ENCODE measurements at regions not wholly inside any gene's neighbourhood (a gene's known extent, or its start where the extent isn't known, plus 50 kb on each side); places are given as distances from the start of the nearest gene placed in this dataset.

DNA sequence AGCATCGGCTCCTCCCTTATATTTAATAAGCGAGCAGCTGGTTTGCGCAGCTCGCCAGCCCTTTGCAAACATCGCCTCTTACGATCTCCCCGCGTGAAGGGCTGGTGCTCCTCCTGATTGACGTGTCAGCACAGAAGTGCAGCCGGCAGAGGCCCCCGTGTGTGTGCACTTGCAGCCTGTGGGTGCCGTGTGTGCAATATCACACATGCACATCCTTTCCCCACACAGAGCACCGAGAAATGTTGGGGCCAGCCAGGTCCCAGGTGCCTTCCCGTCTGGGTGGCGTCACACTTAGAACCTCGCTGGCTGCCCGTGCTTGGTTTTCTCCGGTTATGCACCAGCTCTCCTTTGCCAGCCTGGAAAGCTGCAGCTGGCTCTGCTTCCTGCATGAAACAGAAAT is 126.6 kb upstream of the AJAP1 start:
- H3K9ac ChIP-seq (ENCODE audit: low read depth, low read length): no peak overlapping the region
- H3K4me3 ChIP-seq (ENCODE audit: low read length): no peak overlapping the region
- 92% methylated on average over 18 of the region's 18 CpGs for WGBS
- H3K4me1 ChIP-seq (ENCODE audit: insufficient read depth, low read length): no peaks in the 10 kb centered on the region; the same call in 1 of the 2 replicates
- H3K36me3 ChIP-seq (ENCODE audit: insufficient read depth, low read length): no peaks in the 10 kb centered on the region
- no peaks in the 10 kb centered on the region for H3K27me3 ChIP-seq (ENCODE audit: insufficient read depth, low read length)
- 0 out of 2 replicates have a peak, but pooled peaks cover 1% of the 10 kb centered on the region for H3K9me3 ChIP-seq (ENCODE audit: insufficient read depth, low read depth, low read length)
- H3K27ac ChIP-seq (ENCODE audit: low read depth, low read length): no peak overlapping the region

DNA sequence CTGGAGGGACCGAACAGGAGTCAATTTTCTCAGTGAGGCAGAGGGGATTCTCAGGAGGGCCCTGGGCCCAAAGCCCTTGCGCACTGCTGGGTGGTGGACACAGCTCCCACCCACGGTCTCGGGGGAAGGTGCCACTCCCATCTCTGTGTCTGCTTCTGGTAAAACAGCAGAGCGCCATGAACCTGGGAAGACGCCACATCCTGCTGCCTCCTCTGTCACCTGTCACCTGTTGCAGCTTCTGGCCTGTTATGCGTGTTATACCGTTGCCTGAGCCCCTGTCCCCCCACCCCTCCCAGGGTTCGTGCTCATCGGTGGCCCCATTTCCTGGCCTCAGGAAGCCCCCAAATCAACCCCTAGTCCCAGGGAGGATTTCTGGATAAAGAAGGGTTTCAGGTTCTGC is 125.8 kb upstream of the AJAP1 start:
- Histone ChIP-seq H3K9me3 (ENCODE audit: insufficient read depth, low read depth, low read length) (0 out of 2 replicates have a peak, but pooled peaks cover 8% of the 10 kb centered on the region), H3K9ac (ENCODE audit: low read depth, low read length) (no peak overlapping the region), H3K4me3 (ENCODE audit: low read length) (no peak overlapping the region), H3K4me1 (ENCODE audit: insufficient read depth, low read length) (no peaks in the 10 kb centered on the region; the same call in 1 of the 2 replicates), H3K36me3 (ENCODE audit: insufficient read depth, low read length) (no peaks in the 10 kb centered on the region), H3K27ac (ENCODE audit: low read depth, low read length) (no peak overlapping the region), H3K27me3 (ENCODE audit: insufficient read depth, low read length) (no peaks in the 10 kb centered on the region)
- WGBS: 92% methylated on average over 10 of the region's 10 CpGs

DNA sequence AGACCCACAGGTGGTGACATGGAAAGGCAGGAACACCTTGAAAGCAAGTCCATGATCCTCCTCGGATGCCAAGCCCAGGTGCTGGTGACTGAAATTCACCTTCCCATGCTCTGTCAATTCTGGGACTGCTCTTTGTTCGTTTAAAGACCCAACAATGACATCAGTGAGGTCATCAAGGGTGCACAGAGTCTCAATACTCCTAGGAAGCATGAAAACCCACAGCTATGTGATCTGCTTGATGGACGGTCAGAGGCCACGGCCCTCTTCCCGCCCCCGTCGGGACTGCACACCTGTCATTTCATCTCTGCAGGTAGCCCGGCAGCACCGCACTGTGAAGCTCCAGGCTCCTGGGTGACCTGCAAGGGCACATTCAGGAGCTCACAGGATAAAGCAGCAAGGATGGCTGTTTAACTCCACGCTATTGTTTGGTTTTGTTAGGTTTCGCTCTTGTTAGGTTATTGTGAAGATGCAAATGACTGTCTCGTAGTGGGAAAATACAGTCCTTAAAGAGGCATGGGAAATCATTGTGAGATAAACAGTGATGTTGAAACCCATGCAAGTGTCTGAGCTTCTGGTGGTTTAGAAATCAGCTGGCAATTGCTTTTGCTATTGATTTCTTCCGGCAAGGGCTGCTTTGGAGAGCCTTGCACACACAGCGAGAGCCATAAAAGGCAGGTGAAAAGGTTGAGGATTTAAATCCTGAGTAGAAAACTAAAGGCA is 124.8 kb upstream of the AJAP1 start:
- H3K9ac ChIP-seq (ENCODE audit: low read depth, low read length): no peak overlapping the region
- 81% methylated on average over 14 of the region's 14 CpGs for WGBS
- no peaks in the 10 kb centered on the region for H3K27me3 ChIP-seq (ENCODE audit: insufficient read depth, low read length)
- H3K9me3 ChIP-seq (ENCODE audit: insufficient read depth, low read depth, low read length): 0 out of 2 replicates have a peak, but pooled peaks cover 8% of the 10 kb centered on the region
- no peak overlapping the region for H3K27ac ChIP-seq (ENCODE audit: low read depth, low read length)
- no peaks in the 10 kb centered on the region; the same call in 1 of the 2 replicates for H3K4me1 ChIP-seq (ENCODE audit: insufficient read depth, low read length)
- H3K36me3 ChIP-seq (ENCODE audit: insufficient read depth, low read length): no peaks in the 10 kb centered on the region
- H3K4me3 ChIP-seq (ENCODE audit: low read length): no peak overlapping the region

DNA sequence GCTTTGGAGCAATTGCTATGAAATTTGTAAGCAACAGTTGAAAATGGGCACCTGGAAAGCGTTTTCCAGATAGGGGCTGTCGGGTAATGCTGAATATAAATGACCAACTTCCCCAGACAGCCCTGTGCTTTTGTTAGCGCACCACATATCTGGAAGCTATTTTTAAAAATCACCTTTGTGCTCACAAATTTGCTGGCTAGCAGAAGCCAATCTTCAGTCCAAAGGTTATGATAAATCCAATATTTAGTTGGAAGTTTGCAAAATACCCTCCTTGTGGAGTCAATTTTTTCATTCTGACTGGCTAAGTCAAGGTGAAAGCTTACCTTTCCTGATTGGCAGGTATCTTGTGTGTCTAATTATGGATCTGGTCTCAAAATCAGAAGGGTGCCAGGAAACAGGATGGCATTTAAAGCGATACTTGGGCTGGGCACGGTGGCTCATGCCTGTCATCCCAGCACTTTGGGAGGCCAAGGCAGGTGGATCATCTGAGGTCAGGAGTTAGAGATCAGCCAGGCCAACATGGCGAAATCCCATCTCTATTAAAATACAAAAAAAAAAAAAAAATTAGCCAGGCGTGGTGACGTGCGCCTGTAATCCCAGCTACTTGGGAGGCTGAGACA is 124.1 kb upstream of the AJAP1 start:
- no peak overlapping the region for H3K4me3 ChIP-seq (ENCODE audit: low read length)
- 0 out of 2 replicates have a peak, but pooled peaks cover 8% of the 10 kb centered on the region for H3K9me3 ChIP-seq (ENCODE audit: insufficient read depth, low read depth, low read length)
- no peaks in the 10 kb centered on the region for H3K36me3 ChIP-seq (ENCODE audit: insufficient read depth, low read length)
- H3K9ac ChIP-seq (ENCODE audit: low read depth, low read length): no peak overlapping the region
- H3K4me1 ChIP-seq (ENCODE audit: insufficient read depth, low read length): no peaks in the 10 kb centered on the region; the same call in 1 of the 2 replicates
- no peaks in the 10 kb centered on the region for H3K27me3 ChIP-seq (ENCODE audit: insufficient read depth, low read length)
- WGBS: 96% methylated on average over 9 of the region's 9 CpGs
- no peak overlapping the region for H3K27ac ChIP-seq (ENCODE audit: low read depth, low read length)

DNA sequence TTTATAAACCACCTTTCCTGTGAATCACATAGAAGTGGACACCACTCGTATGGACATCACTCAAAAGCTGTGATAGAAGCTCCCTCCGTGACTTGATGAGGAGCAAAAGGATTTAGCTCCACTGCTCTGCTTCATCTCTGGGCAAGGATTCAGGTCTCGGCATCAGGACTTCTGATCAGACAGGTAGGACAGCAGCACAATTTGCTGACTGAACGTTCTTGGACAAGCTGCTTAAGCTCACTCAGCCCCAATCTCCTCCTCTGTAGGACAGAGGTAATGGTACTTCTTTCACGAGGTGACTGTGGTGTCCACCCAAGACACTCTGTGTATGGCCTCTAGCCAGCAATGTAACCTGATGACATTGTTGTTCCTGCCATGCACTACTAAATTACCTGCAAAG is 122.6 kb upstream of the AJAP1 start:
- H3K4me1 ChIP-seq (ENCODE audit: insufficient read depth, low read length): no peaks in the 10 kb centered on the region; the same call in 1 of the 2 replicates
- H3K36me3 ChIP-seq (ENCODE audit: insufficient read depth, low read length): no peaks in the 10 kb centered on the region
- H3K27ac ChIP-seq (ENCODE audit: low read depth, low read length): no peak overlapping the region
- H3K9me3 ChIP-seq (ENCODE audit: insufficient read depth, low read depth, low read length): peaks cover 13% of the 10 kb centered on the region
- WGBS: 94% methylated on average over 5 of the region's 5 CpGs
- H3K9ac ChIP-seq (ENCODE audit: low read depth, low read length): no peak overlapping the region
- no peak overlapping the region for H3K4me3 ChIP-seq (ENCODE audit: low read length)
- H3K27me3 ChIP-seq (ENCODE audit: insufficient read depth, low read length): no peaks in the 10 kb centered on the region

DNA sequence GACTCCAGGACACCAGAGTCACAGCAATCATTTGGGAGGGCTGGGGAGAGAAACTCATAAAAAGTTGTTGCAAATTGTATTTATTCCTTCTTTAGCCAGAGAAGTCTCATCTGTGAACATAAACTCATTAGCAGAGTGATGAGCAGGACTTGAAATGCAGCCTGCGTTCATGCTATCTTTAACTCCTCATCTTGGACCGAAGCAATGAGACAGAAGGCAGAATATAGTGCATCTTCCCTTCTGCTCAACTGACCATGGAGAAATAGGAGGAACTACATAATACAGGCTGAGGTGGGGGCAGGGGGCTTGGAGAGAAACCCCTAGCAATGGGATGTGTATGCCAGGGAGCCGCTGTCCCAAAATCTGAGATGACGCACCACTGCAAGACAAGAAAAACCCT is 121.8 kb upstream of the AJAP1 start:
- H3K27ac ChIP-seq (ENCODE audit: low read depth, low read length): no peak overlapping the region
- 100% methylated on average over 4 of the region's 4 CpGs for WGBS
- H3K9ac ChIP-seq (ENCODE audit: low read depth, low read length): no peak overlapping the region

DNA sequence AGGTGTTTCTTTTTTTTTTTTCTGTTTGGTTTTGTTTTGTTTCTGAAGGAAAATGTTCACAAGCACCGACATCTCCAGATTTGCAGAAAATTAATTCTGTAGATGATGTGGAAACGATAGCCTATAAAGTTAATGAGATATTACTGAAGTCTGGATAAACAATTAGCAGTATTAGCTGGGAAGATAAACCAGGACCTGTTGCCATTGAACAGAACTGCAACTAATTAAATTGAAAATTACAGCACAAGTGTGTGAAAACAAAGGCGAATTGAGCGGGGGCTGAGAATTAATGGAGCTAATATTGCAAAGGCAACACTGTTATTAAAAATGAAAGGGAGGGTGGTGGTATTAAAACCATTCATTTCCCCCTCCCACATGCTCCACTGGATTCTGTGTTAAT is 107.5 kb upstream of the AJAP1 start:
- Histone ChIP-seq H3K9me3 (ENCODE audit: insufficient read depth, low read depth, low read length) (0 out of 2 replicates have a peak, but pooled peaks cover 7% of the 10 kb centered on the region), H3K27me3 (ENCODE audit: insufficient read depth, low read length) (no peaks in the 10 kb centered on the region), H3K36me3 (ENCODE audit: insufficient read depth, low read length) (no peaks in the 10 kb centered on the region), H3K4me1 (ENCODE audit: insufficient read depth, low read length) (no peaks in the 10 kb centered on the region), H3K27ac (ENCODE audit: low read depth, low read length) (no peak overlapping the region), H3K9ac (ENCODE audit: low read depth, low read length) (no peak overlapping the region), H3K4me3 (ENCODE audit: low read length) (no peak overlapping the region)
- 95% methylated on average over 4 of the region's 4 CpGs for WGBS

More for the DNA sequence above, 121.8 kb upstream of the AJAP1 start:
- no peaks in the 10 kb centered on the region for H3K27me3 ChIP-seq (ENCODE audit: insufficient read depth, low read length)
- H3K36me3 ChIP-seq (ENCODE audit: insufficient read depth, low read length): no peaks in the 10 kb centered on the region
- H3K9me3 ChIP-seq (ENCODE audit: insufficient read depth, low read depth, low read length): peaks cover 17% of the 10 kb centered on the region
- no peaks in the 10 kb centered on the region; the same call in 1 of the 2 replicates for H3K4me1 ChIP-seq (ENCODE audit: insufficient read depth, low read length)
- no peak overlapping the region for H3K4me3 ChIP-seq (ENCODE audit: low read length)

DNA sequence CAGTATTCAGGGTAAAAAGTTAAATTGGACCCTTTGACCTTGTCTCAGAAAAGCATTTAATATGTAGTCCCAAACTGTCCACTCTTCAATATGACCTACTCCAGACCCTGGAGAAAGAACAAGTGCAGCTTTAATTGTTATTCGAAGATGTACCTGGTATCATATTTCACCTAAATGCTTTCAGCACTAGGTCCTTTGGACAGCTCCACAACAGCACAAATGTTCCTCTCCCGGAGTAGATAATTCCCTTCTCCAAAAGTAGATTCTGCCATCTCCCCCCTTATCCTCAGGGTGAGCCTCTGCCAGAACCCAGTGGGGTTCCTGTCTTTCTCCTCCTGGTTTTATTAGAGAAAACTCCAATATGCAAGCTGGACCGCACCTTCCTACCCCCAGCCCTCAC is 104.5 kb upstream of the AJAP1 start:
- no peaks in the 10 kb centered on the region for H3K27me3 ChIP-seq (ENCODE audit: insufficient read depth, low read length)
- no peak overlapping the region for H3K9ac ChIP-seq (ENCODE audit: low read depth, low read length)
- H3K36me3 ChIP-seq (ENCODE audit: insufficient read depth, low read length): no peaks in the 10 kb centered on the region
- H3K27ac ChIP-seq (ENCODE audit: low read depth, low read length): no peak overlapping the region
- no peak overlapping the region for H3K4me3 ChIP-seq (ENCODE audit: low read length)
- no peaks in the 10 kb centered on the region for H3K9me3 ChIP-seq (ENCODE audit: insufficient read depth, low read depth, low read length)
- no peaks in the 10 kb centered on the region for H3K4me1 ChIP-seq (ENCODE audit: insufficient read depth, low read length)
- 63% methylated on average over 3 of the region's 3 CpGs for WGBS

DNA sequence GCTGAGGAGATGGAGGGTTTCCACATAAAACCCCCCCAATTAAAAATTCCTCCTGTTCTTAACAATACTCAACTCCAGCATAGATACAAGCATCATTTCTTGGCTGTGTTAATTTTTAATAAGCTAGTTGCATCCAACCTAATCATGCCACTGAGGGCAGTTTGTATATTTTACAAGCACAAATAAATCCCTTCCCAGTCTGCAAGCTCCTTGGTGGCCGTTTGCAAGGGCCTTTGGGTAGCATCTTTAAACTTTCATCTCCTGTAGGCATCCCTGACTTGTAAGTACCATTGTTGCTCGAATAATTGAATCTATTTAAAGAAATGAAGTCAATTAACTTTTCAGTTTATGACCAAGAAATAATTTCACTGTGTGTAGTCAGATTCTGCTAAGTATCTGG is 103.5 kb upstream of the AJAP1 start:
- no peaks in the 10 kb centered on the region for H3K27me3 ChIP-seq (ENCODE audit: insufficient read depth, low read length)
- no peak overlapping the region for H3K4me3 ChIP-seq (ENCODE audit: low read length)
- no peak overlapping the region for H3K27ac ChIP-seq (ENCODE audit: low read depth, low read length)
- no peaks in the 10 kb centered on the region for H3K36me3 ChIP-seq (ENCODE audit: insufficient read depth, low read length)
- WGBS: 83% methylated on average over 1 of the region's 2 CpGs
- H3K4me1 ChIP-seq (ENCODE audit: insufficient read depth, low read length): no peaks in the 10 kb centered on the region
- no peak overlapping the region for H3K9ac ChIP-seq (ENCODE audit: low read depth, low read length)
- H3K9me3 ChIP-seq (ENCODE audit: insufficient read depth, low read depth, low read length): no peaks in the 10 kb centered on the region

DNA sequence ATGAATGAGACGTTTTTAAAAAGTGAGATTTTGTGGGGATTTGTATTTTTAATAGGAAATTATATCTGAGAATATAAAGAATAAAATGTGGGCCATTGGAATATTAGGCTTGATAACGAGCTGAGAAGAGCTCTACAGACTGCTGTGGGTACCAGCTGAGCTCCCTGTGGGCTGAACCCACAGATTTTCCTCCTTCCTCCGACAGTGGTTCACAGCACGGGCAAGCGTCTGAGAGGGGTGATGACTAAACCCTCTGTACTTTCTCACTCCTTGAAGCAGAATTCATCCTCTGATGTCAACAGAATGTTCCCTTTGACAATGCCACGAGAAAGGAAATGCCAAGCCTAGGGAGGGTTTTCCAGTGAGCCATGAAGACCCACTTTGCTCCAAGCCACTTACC is 102.7 kb upstream of the AJAP1 start:
- Histone ChIP-seq H3K4me1 (ENCODE audit: insufficient read depth, low read length) (no peaks in the 10 kb centered on the region), H3K27me3 (ENCODE audit: insufficient read depth, low read length) (no peaks in the 10 kb centered on the region), H3K27ac (ENCODE audit: low read depth, low read length) (no peak overlapping the region), H3K9ac (ENCODE audit: low read depth, low read length) (no peak overlapping the region), H3K4me3 (ENCODE audit: low read length) (no peak overlapping the region), H3K9me3 (ENCODE audit: insufficient read depth, low read depth, low read length) (no peaks in the 10 kb centered on the region), H3K36me3 (ENCODE audit: insufficient read depth, low read length) (no peaks in the 10 kb centered on the region)
- 71% methylated on average over 6 of the region's 6 CpGs for WGBS

DNA sequence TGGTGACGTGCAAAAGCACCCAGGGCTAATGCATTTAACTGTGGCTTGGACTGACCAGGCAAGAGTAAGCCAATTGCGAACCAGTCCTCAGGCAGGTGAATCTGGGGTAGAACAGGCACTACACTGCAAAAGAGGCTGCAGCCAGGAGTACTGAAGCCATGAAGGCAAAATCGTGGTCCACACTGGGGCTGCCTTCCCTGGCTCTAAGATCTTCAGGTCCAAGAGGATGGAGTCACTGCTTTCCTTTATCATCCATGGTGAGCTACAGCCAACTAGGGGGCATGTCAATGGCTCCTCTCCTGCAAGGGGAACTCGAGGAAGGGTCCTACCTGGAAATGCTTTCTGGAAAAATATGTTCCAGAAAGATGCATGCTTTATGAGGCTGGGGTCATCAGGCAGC is 100.6 kb upstream of the AJAP1 start:
- Histone ChIP-seq H3K27ac (ENCODE audit: low read depth, low read length) (no peak overlapping the region), H3K4me1 (ENCODE audit: insufficient read depth, low read length) (no peaks in the 10 kb centered on the region), H3K27me3 (ENCODE audit: insufficient read depth, low read length) (no peaks in the 10 kb centered on the region; the same call in 1 of the 2 replicates), H3K9me3 (ENCODE audit: insufficient read depth, low read depth, low read length) (no peaks in the 10 kb centered on the region), H3K36me3 (ENCODE audit: insufficient read depth, low read length) (no peaks in the 10 kb centered on the region), H3K4me3 (ENCODE audit: low read length) (no peak overlapping the region), H3K9ac (ENCODE audit: low read depth, low read length) (no peak overlapping the region)
- 87% methylated on average over 4 of the region's 4 CpGs for WGBS
